ENCODE measurements at regions not wholly inside any gene's neighbourhood (a gene's known extent, or its start where the extent isn't known, plus 50 kb on each side); places are given as distances from the start of the nearest gene placed in this dataset.

DNA sequence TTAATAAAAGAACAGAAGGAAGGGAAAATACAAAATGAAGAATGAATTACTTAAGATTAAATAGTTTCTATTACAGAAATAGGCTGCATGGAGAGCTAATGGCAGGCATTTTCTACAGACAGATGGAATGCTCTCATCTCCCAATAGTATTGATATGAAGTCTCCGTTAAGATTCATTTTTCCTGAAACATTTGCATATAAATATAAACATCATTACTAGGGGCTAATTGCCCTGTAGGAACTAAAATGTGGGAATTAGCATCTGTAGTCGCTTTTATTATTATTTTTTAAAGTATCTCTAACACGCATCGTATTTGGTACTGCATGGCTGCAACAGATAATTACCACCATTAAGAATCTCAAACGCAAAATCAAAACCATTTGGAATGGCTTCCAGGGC, 2275.5 kb downstream of the MAT2B start:
- no peak for DNase-seq (ENCODE audit: low spot score)
- in situ Hi-C loops (cut with MboI; ENCODE audit: low pct_unique_long_range_greater_than_20kb, low sequenced_read_pairs, unreplicated experiment) = no loop called here
- TF ChIP-seq, protein P1, sequence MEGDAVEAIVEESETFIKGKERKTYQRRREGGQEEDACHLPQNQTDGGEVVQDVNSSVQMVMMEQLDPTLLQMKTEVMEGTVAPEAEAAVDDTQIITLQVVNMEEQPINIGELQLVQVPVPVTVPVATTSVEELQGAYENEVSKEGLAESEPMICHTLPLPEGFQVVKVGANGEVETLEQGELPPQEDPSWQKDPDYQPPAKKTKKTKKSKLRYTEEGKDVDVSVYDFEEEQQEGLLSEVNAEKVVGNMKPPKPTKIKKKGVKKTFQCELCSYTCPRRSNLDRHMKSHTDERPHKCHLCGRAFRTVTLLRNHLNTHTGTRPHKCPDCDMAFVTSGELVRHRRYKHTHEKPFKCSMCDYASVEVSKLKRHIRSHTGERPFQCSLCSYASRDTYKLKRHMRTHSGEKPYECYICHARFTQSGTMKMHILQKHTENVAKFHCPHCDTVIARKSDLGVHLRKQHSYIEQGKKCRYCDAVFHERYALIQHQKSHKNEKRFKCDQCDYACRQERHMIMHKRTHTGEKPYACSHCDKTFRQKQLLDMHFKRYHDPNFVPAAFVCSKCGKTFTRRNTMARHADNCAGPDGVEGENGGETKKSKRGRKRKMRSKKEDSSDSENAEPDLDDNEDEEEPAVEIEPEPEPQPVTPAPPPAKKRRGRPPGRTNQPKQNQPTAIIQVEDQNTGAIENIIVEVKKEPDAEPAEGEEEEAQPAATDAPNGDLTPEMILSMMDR (IDR thresholded peaks at IDR 0.05; ENCODE audit: extremely low read depth, insufficient read depth, missing control alignments) = no peak

DNA sequence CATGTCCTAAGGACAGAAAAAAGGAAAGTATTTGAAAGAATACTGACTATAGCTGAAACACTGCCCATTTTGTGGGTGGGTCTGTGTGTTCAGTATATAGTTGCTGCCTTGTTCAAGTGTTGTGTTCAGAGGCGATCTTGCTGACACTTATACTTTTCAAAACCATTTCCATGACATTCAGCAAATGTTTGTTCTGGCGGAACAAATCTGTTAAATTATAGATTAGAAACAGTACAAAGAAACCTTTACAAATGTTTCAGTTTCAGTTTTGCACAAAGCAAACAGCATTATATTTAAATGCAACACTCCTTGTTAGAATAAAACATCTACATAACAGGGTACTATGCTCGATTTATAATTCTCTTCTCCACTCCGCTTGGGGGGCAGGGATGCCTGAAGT, 2276.3 kb downstream of the MAT2B start:
- TF ChIP-seq, protein P1 (IDR thresholded peaks at IDR 0.05; ENCODE audit: extremely low read depth, insufficient read depth, missing control alignments) = no peak
- DNase-seq (ENCODE audit: low spot score) = no peak
- in situ Hi-C loops (cut with MboI; ENCODE audit: low pct_unique_long_range_greater_than_20kb, low sequenced_read_pairs, unreplicated experiment) = no loop called here

DNA sequence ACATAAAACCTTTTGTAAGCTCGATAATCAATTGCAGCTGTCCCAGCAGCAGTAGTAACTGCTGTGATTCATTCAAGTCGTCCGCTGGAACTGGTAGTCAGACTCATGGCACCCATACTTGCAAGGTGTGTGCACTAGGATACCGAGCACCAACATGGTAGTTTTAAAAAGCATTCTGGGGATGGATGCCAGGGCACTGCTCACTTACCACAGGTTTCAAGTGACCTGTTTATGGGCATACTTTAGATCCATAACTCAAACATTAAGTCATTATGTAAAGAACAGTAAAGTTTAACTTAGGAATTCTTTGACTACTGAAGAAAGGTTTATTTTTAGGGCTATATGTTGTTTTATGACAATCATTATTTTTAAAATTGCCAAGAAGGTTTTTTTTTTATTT, 2277.6 kb downstream of the MAT2B start:
- in situ Hi-C loops (cut with MboI; ENCODE audit: low pct_unique_long_range_greater_than_20kb, low sequenced_read_pairs, unreplicated experiment) = no loop called here
- no peak for DNase-seq (ENCODE audit: low spot score)
- TF ChIP-seq, protein P1 (IDR thresholded peaks at IDR 0.05; ENCODE audit: extremely low read depth, insufficient read depth, missing control alignments) = no peak

DNA sequence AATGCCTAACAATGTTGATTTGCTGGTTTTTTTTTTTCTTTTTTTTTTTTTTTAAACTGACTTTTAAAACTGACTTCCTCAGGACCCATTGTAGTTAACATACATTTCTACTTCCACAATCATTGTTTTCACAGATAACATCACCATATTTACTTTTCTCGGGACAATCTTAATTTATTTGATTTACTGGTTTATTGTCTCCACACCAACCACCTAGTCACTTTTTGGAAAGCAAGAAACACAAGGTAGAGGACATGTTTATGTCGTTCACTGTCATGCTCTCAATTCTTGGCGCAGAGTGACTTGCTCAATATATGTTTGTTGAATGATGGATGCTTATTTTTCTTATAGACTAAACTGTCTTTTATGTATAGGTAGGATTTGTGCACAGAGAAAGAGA, 2280.7 kb downstream of the MAT2B start:
- TF ChIP-seq, protein P1 (IDR thresholded peaks at IDR 0.05; ENCODE audit: extremely low read depth, insufficient read depth, missing control alignments) = no peak
- no peak for DNase-seq (ENCODE audit: low spot score)
- in situ Hi-C loops (cut with MboI; ENCODE audit: low pct_unique_long_range_greater_than_20kb, low sequenced_read_pairs, unreplicated experiment) = no loop called here

DNA sequence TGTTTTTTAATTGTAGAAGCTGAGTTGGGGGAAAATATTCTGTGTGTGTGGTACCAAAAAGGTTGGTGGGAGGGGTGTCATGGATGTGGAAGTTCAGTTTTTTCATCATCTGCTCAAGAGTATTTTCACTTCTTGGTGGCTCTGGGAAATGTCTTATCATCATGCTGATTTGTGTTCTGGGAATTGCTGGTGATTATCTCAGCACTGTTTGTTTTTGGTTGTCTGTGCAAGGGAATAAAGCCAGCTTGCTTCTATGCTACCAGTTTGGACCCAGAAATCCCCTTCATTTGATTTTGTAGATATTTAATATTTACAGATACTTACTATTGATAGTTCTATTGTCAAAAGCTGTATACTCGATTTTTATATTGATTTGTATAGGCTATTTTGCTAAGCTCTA, 2289.7 kb downstream of the MAT2B start:
- in situ Hi-C loops (cut with MboI; ENCODE audit: low pct_unique_long_range_greater_than_20kb, low sequenced_read_pairs, unreplicated experiment) = no loop called here
- TF ChIP-seq, protein P1 (IDR thresholded peaks at IDR 0.05; ENCODE audit: extremely low read depth, insufficient read depth, missing control alignments) = no peak
- no peak for DNase-seq (ENCODE audit: low spot score)

DNA sequence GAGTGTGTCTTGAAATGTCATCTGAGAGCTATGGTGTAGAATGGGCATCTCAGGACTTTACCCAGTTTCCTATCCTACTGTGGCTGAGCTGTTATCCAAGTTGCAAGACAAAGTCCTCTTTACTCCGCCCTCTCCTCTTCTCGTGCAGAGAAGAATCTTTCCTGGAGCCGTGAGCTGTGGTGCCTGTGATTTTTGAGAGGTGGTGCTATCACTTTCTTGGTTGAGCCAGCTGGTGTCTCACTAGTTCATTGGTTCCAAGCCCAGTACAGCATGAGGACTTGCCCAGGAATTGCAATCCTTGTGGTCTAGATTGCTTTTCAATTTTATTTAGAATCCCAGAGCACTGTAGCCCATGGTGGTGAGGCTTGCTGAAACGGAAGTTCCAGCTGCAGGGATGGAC, 2300.3 kb downstream of the MAT2B start:
- no peak for DNase-seq (ENCODE audit: low spot score)
- TF ChIP-seq, protein P1 (IDR thresholded peaks at IDR 0.05; ENCODE audit: extremely low read depth, insufficient read depth, missing control alignments) = no peak
- in situ Hi-C loops (cut with MboI; ENCODE audit: low pct_unique_long_range_greater_than_20kb, low sequenced_read_pairs, unreplicated experiment) = no loop called here

DNA sequence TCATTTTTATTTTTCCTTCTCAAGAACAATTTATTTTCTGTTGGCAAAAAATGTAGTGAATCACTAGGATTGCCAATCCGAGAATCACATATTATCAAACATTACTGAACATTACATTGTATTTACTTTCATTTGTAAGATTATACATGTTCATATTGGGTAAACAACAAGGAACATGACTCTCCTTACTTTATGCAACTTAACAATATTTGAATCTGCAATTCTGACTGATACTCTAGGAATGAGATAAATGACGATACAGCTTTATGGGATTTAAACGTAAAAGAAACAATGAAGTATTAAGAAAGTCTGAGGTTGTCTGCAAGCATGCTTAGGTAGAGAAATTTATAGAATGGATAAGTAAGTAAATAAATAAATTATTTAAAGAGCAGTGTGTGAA, 2302.9 kb downstream of the MAT2B start:
- DNase-seq (ENCODE audit: low spot score) = no peak
- in situ Hi-C loops (cut with MboI; ENCODE audit: low pct_unique_long_range_greater_than_20kb, low sequenced_read_pairs, unreplicated experiment) = no loop called here
- TF ChIP-seq, protein P1 (IDR thresholded peaks at IDR 0.05; ENCODE audit: extremely low read depth, insufficient read depth, missing control alignments) = no peak
